ENCODE measurements at regions not wholly inside any gene's neighbourhood (a gene's known extent, or its start where the extent isn't known, plus 50 kb on each side); places are given as distances from the start of the nearest gene placed in this dataset.

DNA sequence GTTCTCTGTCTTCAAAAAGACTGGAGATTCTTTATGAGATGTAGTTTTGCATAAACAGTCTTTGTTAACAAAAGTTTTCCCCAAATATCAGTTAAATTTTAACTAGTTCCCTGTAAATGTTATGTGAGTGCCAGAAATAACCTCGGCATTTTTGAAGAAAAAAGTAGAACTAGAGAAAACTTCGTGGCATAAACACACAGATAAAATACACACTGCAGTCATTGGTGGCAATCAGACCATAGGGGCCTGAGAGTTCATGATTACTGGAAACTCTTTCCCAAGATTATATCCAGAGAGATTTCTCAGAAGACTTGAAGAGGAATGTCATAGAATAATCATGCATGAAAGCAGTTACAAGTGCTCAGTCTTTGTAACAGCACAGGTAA lies 190.0 kb downstream of the MZT1 start:
- no peak overlapping the region for H3K4me3 ChIP-seq (ENCODE audit: low read depth, low read length)
- TF ChIP-seq, protein P1, sequence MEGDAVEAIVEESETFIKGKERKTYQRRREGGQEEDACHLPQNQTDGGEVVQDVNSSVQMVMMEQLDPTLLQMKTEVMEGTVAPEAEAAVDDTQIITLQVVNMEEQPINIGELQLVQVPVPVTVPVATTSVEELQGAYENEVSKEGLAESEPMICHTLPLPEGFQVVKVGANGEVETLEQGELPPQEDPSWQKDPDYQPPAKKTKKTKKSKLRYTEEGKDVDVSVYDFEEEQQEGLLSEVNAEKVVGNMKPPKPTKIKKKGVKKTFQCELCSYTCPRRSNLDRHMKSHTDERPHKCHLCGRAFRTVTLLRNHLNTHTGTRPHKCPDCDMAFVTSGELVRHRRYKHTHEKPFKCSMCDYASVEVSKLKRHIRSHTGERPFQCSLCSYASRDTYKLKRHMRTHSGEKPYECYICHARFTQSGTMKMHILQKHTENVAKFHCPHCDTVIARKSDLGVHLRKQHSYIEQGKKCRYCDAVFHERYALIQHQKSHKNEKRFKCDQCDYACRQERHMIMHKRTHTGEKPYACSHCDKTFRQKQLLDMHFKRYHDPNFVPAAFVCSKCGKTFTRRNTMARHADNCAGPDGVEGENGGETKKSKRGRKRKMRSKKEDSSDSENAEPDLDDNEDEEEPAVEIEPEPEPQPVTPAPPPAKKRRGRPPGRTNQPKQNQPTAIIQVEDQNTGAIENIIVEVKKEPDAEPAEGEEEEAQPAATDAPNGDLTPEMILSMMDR (IDR thresholded peaks at IDR 0.05; ENCODE audit: control insufficient read depth, extremely low read depth, insufficient read depth): no peak

DNA sequence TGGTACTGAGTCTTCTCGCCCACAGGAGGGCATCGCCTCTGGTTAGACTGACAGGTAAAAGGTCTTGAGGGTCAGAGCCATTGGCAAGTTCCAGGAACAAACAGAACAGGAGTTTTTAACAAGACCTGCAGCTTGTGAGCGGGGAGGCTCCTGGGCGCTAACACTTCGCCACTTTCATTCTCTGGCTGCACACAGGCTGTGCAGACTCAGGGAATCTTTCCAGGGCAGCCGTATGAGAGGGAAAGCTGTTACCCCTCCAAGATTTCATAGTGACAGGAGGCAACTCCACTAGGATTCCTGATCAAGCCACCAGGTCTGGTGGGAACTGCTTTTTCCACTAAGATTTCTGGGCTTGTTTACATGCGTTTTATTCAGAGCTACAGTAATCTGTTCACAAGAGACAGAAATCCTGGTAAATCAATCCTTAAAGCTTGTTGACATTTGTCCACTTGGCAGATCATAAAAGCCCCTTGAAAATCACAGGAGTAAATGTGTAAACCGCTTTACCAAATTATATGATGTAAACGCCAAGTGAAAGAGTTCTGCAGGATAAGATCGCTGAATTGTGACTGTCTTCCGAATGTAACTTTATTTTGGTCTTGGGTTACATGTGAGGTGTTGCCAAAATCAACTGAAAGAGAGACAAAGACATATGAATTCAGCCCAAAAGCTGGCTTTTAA lies 190.6 kb downstream of the MZT1 start:
- no peak for DNase-seq (ENCODE audit: low read depth)
- H3K4me3 ChIP-seq (ENCODE audit: low read depth, low read length): no peak overlapping the region
- TF ChIP-seq, protein P1 (IDR thresholded peaks at IDR 0.05; ENCODE audit: control insufficient read depth, extremely low read depth, insufficient read depth): no peak

More for the DNA sequence above, 190.0 kb downstream of the MZT1 start:
- no peak for DNase-seq (ENCODE audit: low read depth)

DNA sequence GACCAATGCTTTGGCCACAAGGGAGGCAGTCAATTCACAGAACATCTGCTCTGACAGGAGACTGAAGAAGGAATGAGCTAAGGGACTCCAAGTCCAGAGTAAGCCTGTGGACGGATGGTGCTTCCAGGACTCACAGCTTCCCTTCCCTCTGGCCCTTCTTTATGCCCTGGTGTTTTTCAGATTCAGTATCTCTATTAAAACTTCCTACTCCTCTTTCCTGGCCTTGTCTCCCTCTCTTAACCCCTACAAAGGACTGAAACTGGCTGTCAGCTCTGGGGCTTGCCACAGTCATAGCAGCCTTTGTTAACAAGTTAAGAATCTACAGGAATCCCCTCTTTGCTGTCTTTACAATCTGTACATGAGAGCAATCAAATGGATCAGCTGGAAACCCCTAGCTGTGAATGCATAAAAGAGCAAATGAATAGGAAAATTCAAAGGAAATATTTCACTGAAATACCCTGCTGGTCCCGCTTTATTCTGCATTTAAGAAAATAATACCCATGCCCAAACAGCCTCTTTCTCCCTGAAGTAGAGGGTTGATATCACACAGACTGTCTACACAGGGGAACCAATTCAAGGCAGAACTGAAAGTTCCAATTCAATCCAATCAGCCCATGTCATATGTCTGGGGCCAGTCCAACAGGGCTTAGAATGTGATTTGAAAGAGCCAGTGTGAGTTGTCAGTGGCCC lies 192.3 kb downstream of the MZT1 start:
- no peak overlapping the region for H3K4me3 ChIP-seq (ENCODE audit: low read depth, low read length)
- TF ChIP-seq, protein P1 (IDR thresholded peaks at IDR 0.05; ENCODE audit: control insufficient read depth, extremely low read depth, insufficient read depth): no peak
- DNase-seq (ENCODE audit: low read depth): no peak

DNA sequence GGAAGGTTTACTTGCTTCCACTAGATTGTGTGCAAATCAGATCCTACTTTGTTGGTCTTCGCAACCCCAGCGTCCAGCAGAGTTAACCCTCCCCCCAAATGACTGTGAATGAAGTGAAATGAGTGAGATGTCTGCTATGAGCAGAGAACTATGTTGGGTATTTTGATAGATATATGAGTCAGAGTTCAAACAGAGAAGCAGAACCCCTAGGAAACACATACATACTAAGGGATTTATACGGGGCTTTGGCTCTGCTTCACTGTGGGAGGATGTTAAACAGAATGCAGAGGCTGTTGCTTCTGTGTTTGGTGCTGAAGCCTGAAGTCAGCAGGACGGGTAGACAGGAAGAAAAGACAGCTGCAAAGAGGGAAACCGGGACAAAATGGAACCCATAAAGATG lies 197.0 kb downstream of the MZT1 start:
- TF ChIP-seq, protein P1 (IDR thresholded peaks at IDR 0.05; ENCODE audit: control insufficient read depth, extremely low read depth, insufficient read depth): no peak
- H3K4me3 ChIP-seq (ENCODE audit: low read depth, low read length): no peak overlapping the region
- no peak for DNase-seq (ENCODE audit: low read depth)

DNA sequence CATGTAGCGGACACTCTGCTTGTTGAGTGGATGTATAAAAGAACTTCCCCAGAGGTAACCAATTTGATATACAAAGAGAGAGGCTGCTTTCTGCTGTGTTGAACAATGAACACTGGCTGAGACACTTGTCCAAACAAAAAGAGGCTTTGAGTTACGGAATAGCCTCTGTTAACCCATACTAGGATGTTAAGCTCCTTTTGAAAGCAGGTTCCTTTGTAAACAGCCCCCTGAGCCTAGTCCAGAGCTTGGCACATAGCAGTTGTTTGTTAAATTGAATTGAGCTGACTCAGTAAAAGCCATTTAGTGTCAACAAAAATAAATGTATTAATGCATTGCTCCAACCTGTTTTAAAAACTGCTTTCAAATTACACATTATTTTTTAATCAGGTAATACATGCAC lies 200.1 kb downstream of the MZT1 start:
- DNase-seq (ENCODE audit: low read depth): no peak
- H3K4me3 ChIP-seq (ENCODE audit: low read depth, low read length): no peak overlapping the region
- TF ChIP-seq, protein P1 (IDR thresholded peaks at IDR 0.05; ENCODE audit: control insufficient read depth, extremely low read depth, insufficient read depth): no peak

DNA sequence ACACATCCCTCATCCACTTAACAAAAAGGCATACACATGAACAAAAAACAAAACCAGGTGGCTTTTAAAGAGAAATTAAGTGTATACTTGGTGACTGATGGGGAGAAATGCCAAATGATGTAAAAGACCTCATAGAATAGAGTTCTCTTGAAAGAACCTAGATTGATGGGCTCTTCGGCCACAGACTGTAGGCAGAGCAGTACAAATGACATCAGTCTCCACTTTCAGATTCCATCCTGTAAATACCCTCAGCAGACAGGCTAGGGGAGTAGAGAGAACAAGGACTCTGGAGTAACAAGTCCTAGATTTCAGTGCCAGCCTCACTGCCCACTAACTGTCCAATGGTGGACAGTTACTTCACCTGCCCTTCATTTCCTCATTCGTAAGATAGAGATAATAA lies 203.8 kb downstream of the MZT1 start:
- no peak for DNase-seq (ENCODE audit: low read depth)
- H3K4me3 ChIP-seq (ENCODE audit: low read depth, low read length): no peak overlapping the region
- TF ChIP-seq, protein P1 (IDR thresholded peaks at IDR 0.05; ENCODE audit: control insufficient read depth, extremely low read depth, insufficient read depth): no peak

Measured in LNCaP clone FGC (cell line).